ENCODE measurements at regions not wholly inside any gene's neighbourhood (a gene's known extent, or its start where the extent isn't known, plus 50 kb on each side); places are given as distances from the start of the nearest gene placed in this dataset.

- no peak for TF ChIP-seq CTCF (IDR thresholded peaks at IDR 0.05)
- TF ChIP-seq POLR2A (IDR thresholded peaks at IDR 0.05) = no peak
Observed at GRCh38 chr6:92362404-92362803, 1057.0 kb downstream of the EPHA7 start.
